Activated CD8-positive, alpha-beta memory T cell treated with anti-CD3 and anti-CD28 coated beads, Interleukin-2, amount 10 ng/mL, durations not matched to agents 7 days and 5 days (primary cell): ENCODE measurements at regions not wholly inside any gene's neighbourhood (a gene's known extent, or its start where the extent isn't known, plus 50 kb on each side); places are given as distances from the start of the nearest gene placed in this dataset.

Source experiments
- ATAC-seq: fragments of 150-1000 bp; cut with Tn5 transposase; one replicate; pipeline ENCODE4 v1.10.0; 2021; ENCODE audit warnings: moderate library complexity
- CTCF ChIA-PET: fragments of 350-600 bp; sonication (Branson Sonifier 250); formaldehyde crosslinking; loops from one replicate; lab custom pipeline; 2021; ENCODE audit warnings: antibody characterized with exemption; lab: Charles Lee
- DNase-seq: peaks from one replicate; pipeline ENCODE4 v3.0.0-alpha.2; 2020
- H3K27ac Mint-ChIP-seq: one replicate; pipeline ENCODE4 v1.8.0; 2021; ENCODE audit warnings: mild to moderate bottlenecking, mixed read lengths
- H3K27me3 Mint-ChIP-seq: one replicate; pipeline ENCODE4 v1.8.0; 2021; ENCODE audit warnings: mixed read lengths
- H3K36me3 Mint-ChIP-seq: one replicate; pipeline ENCODE4 v1.8.0; 2021; ENCODE audit warnings: mild to moderate bottlenecking, mixed read lengths
- H3K4me1 Mint-ChIP-seq: one replicate; pipeline ENCODE4 v1.8.0; 2021; ENCODE audit warnings: mixed read lengths
- H3K4me3 Mint-ChIP-seq: one replicate; pipeline ENCODE4 v1.8.0; 2021; ENCODE audit warnings: mild to moderate bottlenecking, moderate library complexity, mixed read lengths
- H3K9me3 Mint-ChIP-seq: one replicate; pipeline ENCODE4 v1.8.0; 2022; ENCODE audit warnings: low read depth, mixed read lengths

GRCh38 chr11:116263770-116264169 lies 509.0 kb downstream of the BUD13 start:
- Mint-ChIP-seq H3K4me1 (no peaks in the 10 kb centered on the region), H3K9me3 (no peaks in the 10 kb centered on the region), H3K36me3 (no peaks in the 10 kb centered on the region), H3K27ac (no peak overlapping the region), H3K27me3 (no peaks in the 10 kb centered on the region), H3K4me3 (no peak overlapping the region)
- ATAC-seq: no peak
- DNase-seq: no peak
- CTCF ChIA-PET: no interaction called here

- CTCF ChIA-PET: no interaction called here
- Mint-ChIP-seq H3K4me3 (no peak overlapping the region), H3K4me1 (no peaks in the 10 kb centered on the region), H3K36me3 (no peaks in the 10 kb centered on the region), H3K27me3 (no peaks in the 10 kb centered on the region), H3K9me3 (no peaks in the 10 kb centered on the region), H3K27ac (no peak overlapping the region)
- ATAC-seq: no peak
- no peak for DNase-seq
Measured at GRCh38 chr11:116263019-116263418, 509.8 kb downstream of the BUD13 start.

GRCh38 chr11:116262370-116262769 lies 510.4 kb downstream of the BUD13 start:
- no peaks in the 10 kb centered on the region for H3K9me3 Mint-ChIP-seq
- ATAC-seq: no peak
- DNase-seq: no peak
- no peaks in the 10 kb centered on the region for H3K4me1 Mint-ChIP-seq
- H3K36me3 Mint-ChIP-seq: no peaks in the 10 kb centered on the region
- no peak overlapping the region for H3K4me3 Mint-ChIP-seq
- no peaks in the 10 kb centered on the region for H3K27me3 Mint-ChIP-seq
- H3K27ac Mint-ChIP-seq: no peak overlapping the region
- CTCF ChIA-PET: no interaction called here

- DNase-seq: no peak
- H3K4me1 Mint-ChIP-seq: no peaks in the 10 kb centered on the region
- H3K9me3 Mint-ChIP-seq: no peaks in the 10 kb centered on the region
- ATAC-seq: no peak
- CTCF ChIA-PET: no interaction called here
- no peak overlapping the region for H3K27ac Mint-ChIP-seq
- H3K27me3 Mint-ChIP-seq: no peaks in the 10 kb centered on the region
- no peak overlapping the region for H3K4me3 Mint-ChIP-seq
- no peaks in the 10 kb centered on the region for H3K36me3 Mint-ChIP-seq
Measured at GRCh38 chr11:116261606-116262005, 511.2 kb downstream of the BUD13 start.

- CTCF ChIA-PET: no interaction called here
Measured at GRCh38 chr11:116258821-116259220, 514.0 kb downstream of the BUD13 start.

DNA sequence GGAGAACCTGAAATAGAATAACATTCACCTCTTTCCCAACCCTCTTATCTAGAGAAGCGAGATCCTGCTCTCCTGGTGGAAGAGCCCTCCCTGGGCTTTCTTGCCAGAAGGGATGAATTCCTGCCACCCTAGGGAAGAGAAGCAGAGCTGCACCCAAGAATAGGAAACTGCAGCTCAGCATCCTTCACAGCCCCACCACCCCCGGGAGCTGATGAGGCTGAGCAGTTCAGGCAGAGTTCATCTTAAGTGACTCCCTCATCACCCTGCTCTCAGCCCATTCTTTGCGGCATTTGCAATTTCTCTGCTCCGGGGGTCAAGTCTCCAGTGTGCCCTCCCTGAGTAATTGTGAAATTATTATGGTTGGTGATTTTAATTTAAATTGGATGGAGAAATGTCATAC lies 514.9 kb downstream of the BUD13 start:
- no peak overlapping the region for H3K27ac Mint-ChIP-seq
- H3K36me3 Mint-ChIP-seq: no peaks in the 10 kb centered on the region
- no peaks in the 10 kb centered on the region for H3K27me3 Mint-ChIP-seq
- DNase-seq: no peak
- no peak for ATAC-seq
- no peak overlapping the region for H3K4me3 Mint-ChIP-seq
- no peaks in the 10 kb centered on the region for H3K4me1 Mint-ChIP-seq
- CTCF ChIA-PET: no interaction called here
- H3K9me3 Mint-ChIP-seq: no peaks in the 10 kb centered on the region

More at GRCh38 chr11:116258821-116259220, 514.0 kb downstream of the BUD13 start:
- H3K36me3 Mint-ChIP-seq: no peaks in the 10 kb centered on the region
- H3K27ac Mint-ChIP-seq: no peak overlapping the region
- no peaks in the 10 kb centered on the region for H3K4me1 Mint-ChIP-seq
- H3K4me3 Mint-ChIP-seq: no peak overlapping the region
- H3K9me3 Mint-ChIP-seq: no peaks in the 10 kb centered on the region
- H3K27me3 Mint-ChIP-seq: no peaks in the 10 kb centered on the region
- DNase-seq (no peak), ATAC-seq (no peak)

- DNase-seq (no peak), ATAC-seq (no peak)
- no peak overlapping the region for H3K4me3 Mint-ChIP-seq
- no peaks in the 10 kb centered on the region for H3K9me3 Mint-ChIP-seq
- no peaks in the 10 kb centered on the region for H3K4me1 Mint-ChIP-seq
- H3K27ac Mint-ChIP-seq: no peak overlapping the region
- no peaks in the 10 kb centered on the region for H3K36me3 Mint-ChIP-seq
- no peaks in the 10 kb centered on the region for H3K27me3 Mint-ChIP-seq
- CTCF ChIA-PET: no interaction called here
Measured at GRCh38 chr11:116257092-116257491, 515.7 kb downstream of the BUD13 start.

DNA sequence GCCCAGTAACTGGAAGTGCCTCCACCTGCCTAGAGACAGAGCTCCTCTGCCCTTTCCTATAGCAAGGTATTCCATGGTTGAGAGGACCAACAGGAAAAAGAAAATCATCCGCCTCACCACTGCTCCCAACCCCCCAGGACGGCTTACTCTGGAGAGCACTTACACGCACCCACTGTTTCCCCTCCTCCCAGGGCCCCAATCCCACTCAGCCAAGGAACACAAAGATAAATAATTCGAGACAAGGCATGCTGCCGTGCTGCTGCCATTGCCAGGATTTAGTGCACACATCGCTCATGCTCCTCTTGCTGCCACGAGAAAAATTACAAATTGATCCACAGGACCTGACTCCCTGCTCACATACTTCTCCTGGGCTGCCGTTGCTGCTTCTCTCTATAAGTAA lies 516.6 kb downstream of the BUD13 start:
- Mint-ChIP-seq H3K4me1 (no peaks in the 10 kb centered on the region), H3K27ac (no peak overlapping the region), H3K36me3 (no peaks in the 10 kb centered on the region), H3K27me3 (no peaks in the 10 kb centered on the region), H3K4me3 (no peak overlapping the region), H3K9me3 (no peaks in the 10 kb centered on the region)
- ATAC-seq: no peak
- no peak for DNase-seq
- CTCF ChIA-PET: no interaction called here

- H3K36me3 Mint-ChIP-seq: no peaks in the 10 kb centered on the region
- H3K27me3 Mint-ChIP-seq: no peaks in the 10 kb centered on the region
- no peak overlapping the region for H3K4me3 Mint-ChIP-seq
- CTCF ChIA-PET: no interaction called here
- no peak overlapping the region for H3K27ac Mint-ChIP-seq
- no peaks in the 10 kb centered on the region for H3K9me3 Mint-ChIP-seq
- ATAC-seq: no peak
- DNase-seq: no peak
- no peaks in the 10 kb centered on the region for H3K4me1 Mint-ChIP-seq
Measured at GRCh38 chr11:116255321-116255953, 517.4 kb downstream of the BUD13 start.

GRCh38 chr11:116250155-116250554 lies 522.6 kb downstream of the BUD13 start:
- ATAC-seq (no peak), DNase-seq (no peak)
- Mint-ChIP-seq H3K4me1 (no peaks in the 10 kb centered on the region), H3K27ac (no peak overlapping the region), H3K9me3 (no peaks in the 10 kb centered on the region), H3K4me3 (no peak overlapping the region), H3K36me3 (no peaks in the 10 kb centered on the region), H3K27me3 (no peaks in the 10 kb centered on the region)
- CTCF ChIA-PET: no interaction called here

- DNase-seq: no peak
- no peak overlapping the region for H3K4me3 Mint-ChIP-seq
- H3K36me3 Mint-ChIP-seq: no peaks in the 10 kb centered on the region
- H3K4me1 Mint-ChIP-seq: no peaks in the 10 kb centered on the region
- no peak overlapping the region for H3K27ac Mint-ChIP-seq
- no peaks in the 10 kb centered on the region for H3K9me3 Mint-ChIP-seq
- no peak for ATAC-seq
- CTCF ChIA-PET: no interaction called here
- H3K27me3 Mint-ChIP-seq: no peaks in the 10 kb centered on the region
Measured at GRCh38 chr11:116249561-116249960, 523.2 kb downstream of the BUD13 start.

GRCh38 chr11:116244889-116245288 lies 527.9 kb downstream of the BUD13 start:
- H3K27ac Mint-ChIP-seq: no peak overlapping the region
- DNase-seq (no peak), ATAC-seq (no peak)
- no peaks in the 10 kb centered on the region for H3K4me1 Mint-ChIP-seq
- no peaks in the 10 kb centered on the region for H3K9me3 Mint-ChIP-seq
- peaks cover 3% of the 10 kb centered on the region for H3K27me3 Mint-ChIP-seq
- no peak overlapping the region for H3K4me3 Mint-ChIP-seq
- CTCF ChIA-PET: no interaction called here
- H3K36me3 Mint-ChIP-seq: no peaks in the 10 kb centered on the region

DNA sequence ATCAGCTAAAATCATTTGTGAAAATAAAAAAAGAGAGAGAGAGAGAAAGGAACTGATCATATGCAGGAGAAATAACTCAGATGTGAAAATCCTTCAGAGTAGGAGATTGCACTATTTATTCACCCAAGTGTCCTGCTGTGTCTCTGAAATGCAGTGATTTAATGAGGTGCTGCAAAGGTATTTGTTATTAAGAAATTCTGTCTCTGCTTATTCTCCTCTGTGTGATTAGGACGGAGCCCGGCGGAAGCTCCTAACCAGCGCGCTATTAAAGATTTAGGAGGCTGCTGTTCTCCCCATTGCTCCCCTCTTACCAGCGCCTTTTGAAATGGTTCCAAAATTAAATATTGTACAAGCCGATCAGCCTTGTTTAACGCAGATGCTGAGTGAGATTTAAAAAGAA lies 528.3 kb downstream of the BUD13 start:
- no peaks in the 10 kb centered on the region for H3K4me1 Mint-ChIP-seq
- H3K4me3 Mint-ChIP-seq: no peak overlapping the region
- H3K27ac Mint-ChIP-seq: no peak overlapping the region
- H3K9me3 Mint-ChIP-seq: no peaks in the 10 kb centered on the region
- CTCF ChIA-PET: no interaction called here
- no peak for ATAC-seq
- peaks cover 3% of the 10 kb centered on the region for H3K27me3 Mint-ChIP-seq
- no peaks in the 10 kb centered on the region for H3K36me3 Mint-ChIP-seq
- DNase-seq: no peak

DNA sequence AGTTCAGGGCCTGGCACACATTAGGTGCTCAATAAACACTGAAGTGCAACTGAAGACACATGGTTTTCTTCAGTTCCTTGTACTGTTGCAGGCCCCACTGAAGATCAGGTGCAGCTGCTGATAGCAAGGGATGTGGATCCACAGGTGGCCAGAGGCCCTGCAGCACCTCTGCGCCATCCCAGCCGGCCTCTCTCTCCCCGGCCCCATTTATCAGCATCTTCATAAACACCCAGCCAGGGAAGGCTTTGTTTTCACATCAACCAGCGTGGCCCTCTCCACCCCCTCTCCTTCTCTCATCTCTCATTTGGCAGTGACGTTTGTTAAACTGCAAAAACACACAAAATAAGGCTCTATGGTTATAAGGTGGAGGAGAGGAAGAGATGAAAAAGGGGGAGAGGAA lies 528.8 kb downstream of the BUD13 start:
- CTCF ChIA-PET: no interaction called here

DNA sequence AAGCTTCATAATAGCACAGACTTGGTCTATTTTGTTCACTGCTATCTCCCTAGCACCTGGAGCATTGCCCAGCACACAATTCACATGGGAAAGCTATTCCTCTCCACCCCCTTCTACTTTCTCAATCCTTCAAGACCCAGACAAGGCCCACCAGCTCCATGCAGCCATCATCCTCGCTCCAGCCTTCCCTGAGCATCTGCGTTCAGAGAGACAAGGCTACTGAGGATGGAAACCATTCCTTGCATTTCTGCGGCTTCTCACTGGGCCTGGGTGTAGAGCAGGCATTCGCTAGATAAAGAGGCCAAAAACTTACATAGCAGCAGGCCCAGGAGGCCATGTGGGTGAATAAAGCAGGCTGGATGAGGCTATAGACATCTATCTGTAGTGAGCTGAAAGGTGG lies 530.8 kb downstream of the BUD13 start:
- H3K36me3 Mint-ChIP-seq: no peaks in the 10 kb centered on the region
- no peaks in the 10 kb centered on the region for H3K9me3 Mint-ChIP-seq
- no peak overlapping the region for H3K27ac Mint-ChIP-seq
- no peaks in the 10 kb centered on the region for H3K4me1 Mint-ChIP-seq
- no peak for DNase-seq
- H3K4me3 Mint-ChIP-seq: no peak overlapping the region
- peaks cover 3% of the 10 kb centered on the region for H3K27me3 Mint-ChIP-seq
- CTCF ChIA-PET: no interaction called here
- ATAC-seq: no peak

More for the DNA sequence above, 528.8 kb downstream of the BUD13 start:
- Mint-ChIP-seq H3K9me3 (no peaks in the 10 kb centered on the region), H3K4me1 (no peaks in the 10 kb centered on the region), H3K27me3 (peaks cover 3% of the 10 kb centered on the region), H3K27ac (no peak overlapping the region), H3K36me3 (no peaks in the 10 kb centered on the region), H3K4me3 (no peak overlapping the region)
- ATAC-seq: no peak
- no peak for DNase-seq
